PFSK-1 (cell line): ENCODE measurements at regions not wholly inside any gene's neighbourhood (a gene's known extent, or its start where the extent isn't known, plus 50 kb on each side); places are given as distances from the start of the nearest gene placed in this dataset.

ENCODE experiments used
- FOXP2 ChIP-seq: optimal IDR thresholded peaks from 2 replicates; pipeline ENCODE3; 2011; ENCODE audit warnings: borderline replicate concordance, control low read depth, inconsistent platforms; ENCODE audit not compliant: insufficient read depth; ENCODE audit errors: extremely low read length, extremely low read depth
- POLR2AphosphoS5 ChIP-seq: IDR thresholded peaks from 2 replicates; pipeline ENCODE4 v1.6.1; 2012; ENCODE audit warnings: low read depth, mild to moderate bottlenecking, control low read depth, low read length, moderate library complexity
- REST ChIP-seq, 2 experiments: IDR thresholded peaks; 2 replicates each; pipeline versions ENCODE4 v1.6.1 to v1.8.0; 2011 to 2012; ENCODE audit warnings: low read depth in 2 of 2, low read length in 2 of 2, control low read depth in 1 of 2, inconsistent platforms in 1 of 2, mild to moderate bottlenecking in 1 of 2, moderate library complexity in 1 of 2; ENCODE audit not compliant: insufficient read depth in 1 of 2
- SIN3A ChIP-seq: IDR thresholded peaks from 2 replicates; pipeline ENCODE4 v1.6.1; 2012; ENCODE audit warnings: mild to moderate bottlenecking, low read length, moderate library complexity, borderline replicate concordance; ENCODE audit not compliant: insufficient read depth
- TAF1 ChIP-seq: IDR thresholded peaks from 2 replicates; pipeline ENCODE4 v1.6.1; 2012; ENCODE audit warnings: low read length, control low read depth, borderline replicate concordance; ENCODE audit not compliant: insufficient read depth

- TF ChIP-seq POLR2AphosphoS5 (no peak), TAF1 (no peak), SIN3A (no peak), REST (IDR thresholded peaks at IDR 0.05; ENCODE audit: insufficient read depth in 1 of 2, low read depth in 2 of 2, low read length in 2 of 2) (no peak), FOXP2 (no peak)
These were observed 386.7 kb downstream of the BRD1 start for GRCh38 chr22:49440931-49441330.
